ENCODE measurements at regions not wholly inside any gene's neighbourhood (a gene's known extent, or its start where the extent isn't known, plus 50 kb on each side); places are given as distances from the start of the nearest gene placed in this dataset.

- TF ChIP-seq ZBTB7A (IDR thresholded peaks at IDR 0.05; ENCODE audit: low read depth), result no peak
- TF ChIP-seq CREB1 (IDR thresholded peaks at IDR 0.05; ENCODE audit: low read depth), result no peak
- TF ChIP-seq EGR1 (IDR thresholded peaks at IDR 0.05), result no peak
- no peak for TF ChIP-seq USF1 (IDR thresholded peaks at IDR 0.05)
- TF ChIP-seq MAX (IDR thresholded peaks at IDR 0.05), result no peak
- TF ChIP-seq CEBPB (IDR thresholded peaks at IDR 0.05), result no peak
- no peak for TF ChIP-seq YY1 (IDR thresholded peaks at IDR 0.05; ENCODE audit: low read depth)
- no peak for TF ChIP-seq REST (IDR thresholded peaks at IDR 0.05; ENCODE audit: low read depth)
- TF ChIP-seq NFIC (IDR thresholded peaks at IDR 0.05), result no peak
- no peak for TF ChIP-seq TCF12 (IDR thresholded peaks at IDR 0.05; ENCODE audit: low read depth)
- TF ChIP-seq FOXM1 (IDR thresholded peaks at IDR 0.05; ENCODE audit: borderline replicate concordance, low read depth), result no peak
- no peak for TF ChIP-seq EP300 (IDR thresholded peaks at IDR 0.05; ENCODE audit: borderline replicate concordance)
- TF ChIP-seq RAD21 (IDR thresholded peaks at IDR 0.05; ENCODE audit: low read depth), result no peak
- TF ChIP-seq TAF1 (IDR thresholded peaks at IDR 0.05; ENCODE audit: low read depth), result no peak
- TF ChIP-seq TEAD4 (IDR thresholded peaks at IDR 0.05), result no peak
Measured at GRCh38 chr2:8082840-8083239, 599.0 kb upstream of the ID2 start.

- no peak for TF ChIP-seq REST (IDR thresholded peaks at IDR 0.05; ENCODE audit: low read depth)
Measured at GRCh38 chr2:8086357-8086756, 595.5 kb upstream of the ID2 start.

- TF ChIP-seq TEAD4 (IDR thresholded peaks at IDR 0.05), result no peak
- TF ChIP-seq ZBTB7A (IDR thresholded peaks at IDR 0.05; ENCODE audit: low read depth), result no peak
- TF ChIP-seq YY1 (IDR thresholded peaks at IDR 0.05; ENCODE audit: low read depth), result no peak
- TF ChIP-seq TAF1 (IDR thresholded peaks at IDR 0.05; ENCODE audit: low read depth), result no peak
- TF ChIP-seq CREB1 (IDR thresholded peaks at IDR 0.05; ENCODE audit: low read depth), result no peak
- TF ChIP-seq FOXM1 (IDR thresholded peaks at IDR 0.05; ENCODE audit: borderline replicate concordance, low read depth), result no peak
- no peak for TF ChIP-seq NFIC (IDR thresholded peaks at IDR 0.05)
- no peak for TF ChIP-seq TCF12 (IDR thresholded peaks at IDR 0.05; ENCODE audit: low read depth)
- TF ChIP-seq REST (IDR thresholded peaks at IDR 0.05; ENCODE audit: low read depth), result no peak
Measured at GRCh38 chr2:8086796-8087479, 594.9 kb upstream of the ID2 start.

- TF ChIP-seq NFIC (IDR thresholded peaks at IDR 0.05) (no peak), EP300 (IDR thresholded peaks at IDR 0.05; ENCODE audit: borderline replicate concordance) (no peak)
Measured at GRCh38 chr2:8087480-8087840, 594.4 kb upstream of the ID2 start.

- TF ChIP-seq EP300 (IDR thresholded peaks at IDR 0.05; ENCODE audit: borderline replicate concordance) (no peak), YY1 (IDR thresholded peaks at IDR 0.05; ENCODE audit: low read depth) (no peak), EGR1 (IDR thresholded peaks at IDR 0.05) (no peak), TEAD4 (IDR thresholded peaks at IDR 0.05) (no peak), USF1 (IDR thresholded peaks at IDR 0.05) (no peak), ZBTB7A (IDR thresholded peaks at IDR 0.05; ENCODE audit: low read depth) (no peak), RAD21 (IDR thresholded peaks at IDR 0.05; ENCODE audit: low read depth) (no peak), MAX (IDR thresholded peaks at IDR 0.05) (no peak), TAF1 (IDR thresholded peaks at IDR 0.05; ENCODE audit: low read depth) (no peak), FOXM1 (IDR thresholded peaks at IDR 0.05; ENCODE audit: borderline replicate concordance, low read depth) (no peak), CEBPB (IDR thresholded peaks at IDR 0.05) (no peak), REST (IDR thresholded peaks at IDR 0.05; ENCODE audit: low read depth) (no peak), TCF12 (IDR thresholded peaks at IDR 0.05; ENCODE audit: low read depth) (no peak), CREB1 (IDR thresholded peaks at IDR 0.05; ENCODE audit: low read depth) (no peak), NFIC (IDR thresholded peaks at IDR 0.05) (no peak)
Measured at GRCh38 chr2:8088810-8089209, 593.0 kb upstream of the ID2 start.
